Ascending aorta (tissue), 2 donors: ENCODE measurements at regions not wholly inside any gene's neighbourhood (a gene's known extent, or its start where the extent isn't known, plus 50 kb on each side); places are given as distances from the start of the nearest gene placed in this dataset.

Source experiments
- DNase-seq, 2 donors: peaks; one replicate each; pipeline ENCODE4 v3.0.0-alpha.2; 2019; ENCODE audit warnings: low spot score in 2 of 2
- H3K27ac ChIP-seq, 2 donors: fragments of 200-600 bp; sonication (generic); one replicate each; pipeline ENCODE4 v1.5.1; 2016 to 2017; ENCODE audit warnings: mild to moderate bottlenecking in 1 of 2
- H3K27me3 ChIP-seq: fragments of 200-600 bp; sonication (generic); one replicate; pipeline ENCODE4 v1.5.1; 2017
- H3K36me3 ChIP-seq, 2 donors: fragments of 200-600 bp; sonication (generic); one replicate each; pipeline ENCODE4 v1.5.1; 2016
- H3K4me1 ChIP-seq, 2 donors: fragments of 200-600 bp; sonication (generic); one replicate each; pipeline ENCODE4 v1.5.1; 2016 to 2017; ENCODE audit warnings: mild to moderate bottlenecking in 1 of 2
- H3K4me3 ChIP-seq, 2 donors: fragments of 200-600 bp; sonication (generic); one replicate each; pipeline ENCODE4 v1.5.1; 2016 to 2017; ENCODE audit warnings: mild to moderate bottlenecking in 1 of 2
- H3K9me3 ChIP-seq, 2 donors: fragments of 200-600 bp; sonication (generic); one replicate each; pipeline ENCODE4 v1.5.1; 2016
- CTCF ChIP-seq, 3 experiments: fragments of 200-600 bp in 2 of 3; fragments of 450-650 bp in 1 of 3; sonication (generic) in 2 of 3; IDR thresholded peaks; one replicate each; pipeline ENCODE4 v1.5.1; 2016 to 2019; ENCODE audit warnings: antibody characterized with exemption in 3 of 3, mild to moderate bottlenecking in 1 of 3, moderate library complexity in 1 of 3
- intact Hi-C: fragments of 100-400 bp; cut with DNase I; formaldehyde crosslinking; loops from one replicate; pipeline ENCODE4 v1.15.1; 2023

- no peaks in the 10 kb centered on the region for H3K27me3 ChIP-seq
- TF ChIP-seq CTCF (IDR thresholded peaks at IDR 0.05): no peak
- H3K9me3 ChIP-seq: no peaks in the 10 kb centered on the region
- no peak overlapping the region for H3K4me3 ChIP-seq
- intact Hi-C loops: no loop called here
- DNase-seq: no peak
- no peak overlapping the region for H3K27ac ChIP-seq
- H3K36me3 ChIP-seq: no peaks in the 10 kb centered on the region
- no peaks in the 10 kb centered on the region for H3K4me1 ChIP-seq
These were observed 221.3 kb upstream of the TCERG1L start for GRCh38 chr10:131532745-131533341.

GRCh38 chr10:131533846-131534526 lies 222.5 kb upstream of the TCERG1L start:
- no peak overlapping the region for H3K27ac ChIP-seq
- no peaks in the 10 kb centered on the region for H3K4me1 ChIP-seq
- H3K27me3 ChIP-seq: no peaks in the 10 kb centered on the region
- no peak for DNase-seq
- no peak for TF ChIP-seq CTCF (IDR thresholded peaks at IDR 0.05)
- no peaks in the 10 kb centered on the region for H3K36me3 ChIP-seq
- intact Hi-C loops: no loop called here
- no peaks in the 10 kb centered on the region for H3K9me3 ChIP-seq
- H3K4me3 ChIP-seq: no peak overlapping the region

- Histone ChIP-seq H3K27ac (no peak overlapping the region), H3K9me3 (no peaks in the 10 kb centered on the region), H3K36me3 (no peaks in the 10 kb centered on the region), H3K27me3 (no peaks in the 10 kb centered on the region), H3K4me1 (no peaks in the 10 kb centered on the region), H3K4me3 (no peak overlapping the region)
- peak in 1 of 2 donors; percentile 58 for DNase-seq
- intact Hi-C loops: no loop called here
- no peak for TF ChIP-seq CTCF (IDR thresholded peaks at IDR 0.05)
These were observed 223.3 kb upstream of the TCERG1L start for GRCh38 chr10:131534836-131535235.

- Histone ChIP-seq H3K27me3 (no peaks in the 10 kb centered on the region), H3K36me3 (no peaks in the 10 kb centered on the region), H3K27ac (no peak overlapping the region), H3K4me1 (no peaks in the 10 kb centered on the region), H3K4me3 (no peak overlapping the region), H3K9me3 (no peaks in the 10 kb centered on the region)
- DNase-seq: peak in 1 of 2 donors; percentile 52
- intact Hi-C loops: no loop called here
- no peak for TF ChIP-seq CTCF (IDR thresholded peaks at IDR 0.05)
These were observed 225.2 kb upstream of the TCERG1L start for GRCh38 chr10:131536676-131537075.

- no peak for TF ChIP-seq CTCF (IDR thresholded peaks at IDR 0.05)
- Histone ChIP-seq H3K4me3 (no peak overlapping the region), H3K9me3 (no peaks in the 10 kb centered on the region), H3K27me3 (no peaks in the 10 kb centered on the region), H3K27ac (no peak overlapping the region), H3K36me3 (no peaks in the 10 kb centered on the region), H3K4me1 (no peaks in the 10 kb centered on the region)
- no peak for DNase-seq
- intact Hi-C loops: no loop called here
These were observed 225.8 kb upstream of the TCERG1L start for GRCh38 chr10:131537281-131537680.
